HUES6 (cell line): ENCODE measurements at regions not wholly inside any gene's neighbourhood (a gene's known extent, or its start where the extent isn't known, plus 50 kb on each side); places are given as distances from the start of the nearest gene placed in this dataset.
"Not testable (repeated sequence)": the region's sequence is repeated elsewhere in the genome, so short reads cannot be mapped to it uniquely, and the experiment has no call there.

Source experiments
- H3K27ac ChIP-seq: 2 replicates; pipeline ENCODE4 v1.7.0; 2013; ENCODE audit warnings: low read depth, mild to moderate bottlenecking, low read length, inconsistent platforms
- H3K27me3 ChIP-seq: 2 replicates; pipeline ENCODE4 v1.6.1; 2013; ENCODE audit warnings: low read length; ENCODE audit not compliant: control insufficient read depth, insufficient read depth
- H3K36me3 ChIP-seq: 2 replicates; pipeline ENCODE4 v1.6.1; 2013; ENCODE audit warnings: low read length; ENCODE audit not compliant: control insufficient read depth, insufficient read depth
- H3K4me1 ChIP-seq: 2 replicates; pipeline ENCODE4 v1.6.1; 2013; ENCODE audit warnings: low read length; ENCODE audit not compliant: control insufficient read depth, insufficient read depth
- H3K4me3 ChIP-seq: 2 replicates; pipeline ENCODE4 v1.5.1; 2013; ENCODE audit warnings: low read depth, low read length
- H3K9ac ChIP-seq: one replicate; pipeline ENCODE4 v1.6.1; 2013; ENCODE audit warnings: mild to moderate bottlenecking, low read length
- H3K9me3 ChIP-seq: 2 replicates; pipeline ENCODE4 v1.6.1; 2013; ENCODE audit warnings: low read depth, low read length; ENCODE audit not compliant: control insufficient read depth, insufficient read depth

- Histone ChIP-seq H3K9me3 (no peaks in the 10 kb centered on the region), H3K9ac (no peak overlapping the region), H3K4me3 (no peak overlapping the region), H3K36me3 (no peaks in the 10 kb centered on the region), H3K4me1 (no peaks in the 10 kb centered on the region), H3K27ac (no peak overlapping the region), H3K27me3 (no peaks in the 10 kb centered on the region)
Observed at GRCh38 chr13:80523134-80523533, 182.2 kb upstream of the SPRY2 start.

- H3K27ac ChIP-seq, H3K9me3 ChIP-seq, H3K36me3 ChIP-seq, H3K27me3 ChIP-seq, H3K4me1 ChIP-seq, H3K4me3 ChIP-seq, H3K9ac ChIP-seq: not testable (repeated sequence)
Observed at GRCh38 chr13:80522463-80522862, 181.5 kb upstream of the SPRY2 start.

- H3K9ac ChIP-seq: no peak overlapping the region
- no peaks in the 10 kb centered on the region for H3K36me3 ChIP-seq
- no peak overlapping the region for H3K27ac ChIP-seq
- no peaks in the 10 kb centered on the region for H3K4me1 ChIP-seq
- H3K4me3 ChIP-seq: no peak overlapping the region
- no peaks in the 10 kb centered on the region for H3K27me3 ChIP-seq
- peaks cover 15% of the 10 kb centered on the region for H3K9me3 ChIP-seq
Observed at GRCh38 chr13:80516818-80517348, 176.0 kb upstream of the SPRY2 start.

DNA sequence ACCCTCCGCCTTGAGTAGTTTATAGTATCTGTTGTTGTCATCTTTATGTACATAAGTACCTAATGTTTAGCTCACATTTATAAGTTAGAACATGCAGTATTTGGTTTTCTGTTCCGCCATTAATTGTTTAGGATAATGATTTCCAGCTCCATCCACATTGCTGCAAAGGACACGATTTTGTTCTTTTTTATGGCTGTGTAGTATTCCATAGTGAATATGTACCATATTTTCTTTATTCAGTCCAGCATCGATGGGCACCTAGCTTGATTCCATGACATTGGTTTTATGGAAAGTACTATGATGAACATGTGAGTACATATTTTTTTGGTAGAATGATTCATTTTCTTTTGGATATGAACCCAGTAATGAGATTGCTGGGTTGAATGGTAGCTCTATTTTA lies 174.4 kb upstream of the SPRY2 start:
- Histone ChIP-seq H3K9ac (no peak overlapping the region), H3K27ac (no peak overlapping the region), H3K4me1 (no peaks in the 10 kb centered on the region), H3K27me3 (no peaks in the 10 kb centered on the region), H3K36me3 (no peaks in the 10 kb centered on the region), H3K4me3 (no peak overlapping the region), H3K9me3 (peaks cover 15% of the 10 kb centered on the region)

DNA sequence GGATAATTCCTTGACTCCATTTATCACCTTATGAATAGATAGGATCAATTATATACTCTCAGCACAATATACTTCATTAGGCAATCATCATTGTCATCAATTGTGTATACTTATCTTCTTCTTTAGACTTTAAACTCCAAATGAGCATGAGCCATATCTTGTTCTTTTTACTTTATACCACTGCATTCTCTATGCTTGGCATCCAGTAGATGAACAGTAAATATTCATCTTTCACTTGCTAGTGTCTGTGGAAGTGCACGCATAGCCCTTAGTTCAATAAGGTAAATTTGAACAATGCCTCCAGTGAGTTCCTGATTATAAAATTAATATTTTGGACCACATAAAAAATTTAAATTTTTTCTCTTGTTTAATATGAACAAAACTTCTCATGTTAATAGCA lies 172.3 kb upstream of the SPRY2 start:
- no peak overlapping the region for H3K4me3 ChIP-seq
- H3K9me3 ChIP-seq: peaks cover 15% of the 10 kb centered on the region
- no peak overlapping the region for H3K27ac ChIP-seq
- H3K27me3 ChIP-seq: no peaks in the 10 kb centered on the region
- H3K9ac ChIP-seq: no peak overlapping the region
- no peaks in the 10 kb centered on the region for H3K4me1 ChIP-seq
- no peaks in the 10 kb centered on the region for H3K36me3 ChIP-seq

DNA sequence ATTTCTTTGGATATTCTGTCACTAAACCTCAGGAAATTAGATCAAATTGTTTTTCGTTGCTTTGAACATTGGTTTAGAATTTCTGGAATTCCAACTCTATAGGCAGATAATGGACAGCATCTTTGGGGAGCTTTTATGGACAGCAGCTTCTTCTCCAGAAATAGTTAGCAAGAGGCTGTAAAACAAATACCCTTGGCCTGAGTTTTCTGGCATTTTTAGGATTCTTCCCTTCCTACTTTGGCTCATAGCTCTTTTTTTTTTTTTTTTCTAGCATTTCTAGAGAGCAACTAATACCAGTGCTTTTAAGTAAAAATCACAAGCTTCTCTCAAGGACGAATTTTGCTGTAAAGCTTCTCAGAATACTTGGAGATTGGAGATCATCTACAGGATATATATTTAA lies 169.8 kb upstream of the SPRY2 start:
- H3K36me3 ChIP-seq: no peaks in the 10 kb centered on the region
- H3K4me1 ChIP-seq: no peaks in the 10 kb centered on the region
- no peaks in the 10 kb centered on the region; the same call in 1 of the 2 replicates for H3K9me3 ChIP-seq
- no peak overlapping the region for H3K27ac ChIP-seq
- H3K27me3 ChIP-seq: no peaks in the 10 kb centered on the region
- H3K4me3 ChIP-seq: no peak overlapping the region
- no peak overlapping the region for H3K9ac ChIP-seq

GRCh38 chr13:80509264-80509663 lies 168.3 kb upstream of the SPRY2 start:
- Histone ChIP-seq H3K4me3 (no peak overlapping the region), H3K27me3 (no peaks in the 10 kb centered on the region), H3K27ac (no peak overlapping the region), H3K4me1 (no peaks in the 10 kb centered on the region), H3K9me3 (no peaks in the 10 kb centered on the region; the same call in 1 of the 2 replicates), H3K9ac (no peak overlapping the region), H3K36me3 (no peaks in the 10 kb centered on the region)

GRCh38 chr13:80508031-80508430 lies 167.1 kb upstream of the SPRY2 start:
- Histone ChIP-seq H3K27ac (no peak overlapping the region), H3K36me3 (no peaks in the 10 kb centered on the region), H3K9ac (no peak overlapping the region), H3K27me3 (no peaks in the 10 kb centered on the region), H3K9me3 (no peaks in the 10 kb centered on the region; the same call in 1 of the 2 replicates), H3K4me3 (no peak overlapping the region), H3K4me1 (no peaks in the 10 kb centered on the region)

GRCh38 chr13:80504453-80504852 lies 163.5 kb upstream of the SPRY2 start:
- H3K4me3 ChIP-seq: no peak overlapping the region
- H3K9ac ChIP-seq: no peak overlapping the region
- no peaks in the 10 kb centered on the region; the same call in 1 of the 2 replicates for H3K9me3 ChIP-seq
- no peak overlapping the region for H3K27ac ChIP-seq
- no peaks in the 10 kb centered on the region for H3K27me3 ChIP-seq
- H3K4me1 ChIP-seq: no peaks in the 10 kb centered on the region
- H3K36me3 ChIP-seq: no peaks in the 10 kb centered on the region

- Histone ChIP-seq H3K9me3 (no peaks in the 10 kb centered on the region; the same call in 1 of the 2 replicates), H3K36me3 (no peaks in the 10 kb centered on the region), H3K27ac (no peak overlapping the region), H3K27me3 (no peaks in the 10 kb centered on the region), H3K9ac (no peak overlapping the region), H3K4me1 (no peaks in the 10 kb centered on the region), H3K4me3 (no peak overlapping the region)
Observed at GRCh38 chr13:80502359-80502758, 161.4 kb upstream of the SPRY2 start.

DNA sequence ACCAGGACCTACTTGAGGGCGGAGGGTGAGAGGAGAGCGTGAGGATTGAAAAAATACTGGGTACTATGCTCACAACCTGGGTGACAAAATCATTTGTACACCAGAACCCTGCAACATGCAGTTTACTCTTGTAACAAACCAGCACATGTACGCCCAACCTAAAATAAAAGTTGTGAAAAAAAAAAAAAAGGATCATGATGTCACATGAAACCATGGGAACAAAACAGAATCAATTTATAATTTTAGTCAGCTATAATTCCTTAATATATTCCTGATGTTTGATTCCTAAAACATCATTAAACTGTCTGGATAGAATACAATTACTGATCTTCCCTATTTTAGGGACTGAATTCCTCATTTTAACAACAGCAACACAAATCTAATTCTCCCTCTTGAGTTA lies 160.6 kb upstream of the SPRY2 start:
- Histone ChIP-seq H3K36me3 (no peaks in the 10 kb centered on the region), H3K4me3 (no peak overlapping the region), H3K27ac (no peak overlapping the region), H3K9ac (no peak overlapping the region), H3K27me3 (no peaks in the 10 kb centered on the region), H3K4me1 (no peaks in the 10 kb centered on the region), H3K9me3 (no peaks in the 10 kb centered on the region; the same call in 1 of the 2 replicates)
